Peyer's patch (tissue), 4 donors: ENCODE measurements at regions not wholly inside any gene's neighbourhood (a gene's known extent, or its start where the extent isn't known, plus 50 kb on each side); places are given as distances from the start of the nearest gene placed in this dataset.

ENCODE experiments used
- DNase-seq, 3 donors: peaks; one replicate each; pipeline ENCODE4 v3.0.0-alpha.2; 2017 to 2019
- H3K27ac ChIP-seq, 4 donors: fragments of 200-600 bp; sonication (generic); one replicate each; pipeline ENCODE4 v1.5.1; 2016 to 2019
- H3K27me3 ChIP-seq, 2 donors: fragments of 200-600 bp; sonication (generic); one replicate each; pipeline ENCODE4 v1.5.1; 2019
- H3K36me3 ChIP-seq, 3 donors: fragments of 200-600 bp; sonication (generic); one replicate each; pipeline ENCODE4 v1.5.1; 2016 to 2019
- H3K4me1 ChIP-seq, 4 donors: fragments of 200-600 bp; sonication (generic); one replicate each; pipeline ENCODE4 v1.5.1; 2016 to 2019
- H3K4me3 ChIP-seq, 4 donors: fragments of 200-600 bp; sonication (generic); 1 replicate in 3 of 4; 2 replicates in 1 of 4; pipeline ENCODE4 v1.5.1; 2016 to 2019; ENCODE audit warnings: mild to moderate bottlenecking in 1 of 4
- H3K9me3 ChIP-seq, 4 donors: fragments of 200-600 bp; sonication (generic); one replicate each; pipeline ENCODE4 v1.5.1; 2016 to 2019; ENCODE audit warnings: mild to moderate bottlenecking in 1 of 4
- POLR2A ChIP-seq, 2 donors: fragments of 450-650 bp; IDR thresholded peaks; one replicate each; pipeline ENCODE4 v1.5.1; 2017; ENCODE audit warnings: antibody characterized with exemption in 2 of 2, mild to moderate bottlenecking in 2 of 2, moderate library complexity in 2 of 2
- TF ChIP-seq, protein P1 (sequence below), 6 experiments: fragments of 450-650 bp in 4 of 6; fragments of 200-600 bp in 2 of 6; sonication (generic) in 1 of 6; IDR thresholded peaks; one replicate each; pipeline ENCODE4 v1.5.1; 2017 to 2019; ENCODE audit warnings: antibody characterized with exemption in 6 of 6, mild to moderate bottlenecking in 3 of 6, moderate library complexity in 1 of 6

DNA sequence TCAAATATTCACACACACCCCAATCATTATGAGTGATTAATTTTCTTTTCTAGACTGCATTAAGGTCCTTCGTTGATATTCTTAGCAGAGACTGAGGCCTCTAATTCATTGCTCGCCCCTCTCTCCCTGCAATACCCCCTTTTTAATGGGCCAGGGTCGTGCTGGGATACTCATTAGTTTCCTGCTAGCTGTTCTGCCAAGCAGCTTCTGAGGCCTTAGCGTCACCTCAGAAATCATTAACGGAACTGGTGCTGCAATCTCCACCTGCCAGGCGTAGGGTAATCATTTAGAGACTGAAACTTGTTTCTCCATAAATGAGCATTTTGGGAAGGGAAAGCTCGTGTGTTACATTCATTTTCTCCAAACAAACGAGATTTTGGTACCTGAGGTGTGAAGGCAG lies 1054.7 kb downstream of the GALC start:
- Histone ChIP-seq H3K4me3 (no peak overlapping the region), H3K36me3 (no peaks in the 10 kb centered on the region), H3K27ac (no peak overlapping the region), H3K9me3 (no peaks in the 10 kb centered on the region), H3K4me1 (no peaks in the 10 kb centered on the region), H3K27me3 (no peaks in the 10 kb centered on the region)
- no peak for TF ChIP-seq POLR2A (IDR thresholded peaks at IDR 0.05)
- TF ChIP-seq, protein P1, sequence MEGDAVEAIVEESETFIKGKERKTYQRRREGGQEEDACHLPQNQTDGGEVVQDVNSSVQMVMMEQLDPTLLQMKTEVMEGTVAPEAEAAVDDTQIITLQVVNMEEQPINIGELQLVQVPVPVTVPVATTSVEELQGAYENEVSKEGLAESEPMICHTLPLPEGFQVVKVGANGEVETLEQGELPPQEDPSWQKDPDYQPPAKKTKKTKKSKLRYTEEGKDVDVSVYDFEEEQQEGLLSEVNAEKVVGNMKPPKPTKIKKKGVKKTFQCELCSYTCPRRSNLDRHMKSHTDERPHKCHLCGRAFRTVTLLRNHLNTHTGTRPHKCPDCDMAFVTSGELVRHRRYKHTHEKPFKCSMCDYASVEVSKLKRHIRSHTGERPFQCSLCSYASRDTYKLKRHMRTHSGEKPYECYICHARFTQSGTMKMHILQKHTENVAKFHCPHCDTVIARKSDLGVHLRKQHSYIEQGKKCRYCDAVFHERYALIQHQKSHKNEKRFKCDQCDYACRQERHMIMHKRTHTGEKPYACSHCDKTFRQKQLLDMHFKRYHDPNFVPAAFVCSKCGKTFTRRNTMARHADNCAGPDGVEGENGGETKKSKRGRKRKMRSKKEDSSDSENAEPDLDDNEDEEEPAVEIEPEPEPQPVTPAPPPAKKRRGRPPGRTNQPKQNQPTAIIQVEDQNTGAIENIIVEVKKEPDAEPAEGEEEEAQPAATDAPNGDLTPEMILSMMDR (IDR thresholded peaks at IDR 0.05) = no peak
- no peak for DNase-seq

DNA sequence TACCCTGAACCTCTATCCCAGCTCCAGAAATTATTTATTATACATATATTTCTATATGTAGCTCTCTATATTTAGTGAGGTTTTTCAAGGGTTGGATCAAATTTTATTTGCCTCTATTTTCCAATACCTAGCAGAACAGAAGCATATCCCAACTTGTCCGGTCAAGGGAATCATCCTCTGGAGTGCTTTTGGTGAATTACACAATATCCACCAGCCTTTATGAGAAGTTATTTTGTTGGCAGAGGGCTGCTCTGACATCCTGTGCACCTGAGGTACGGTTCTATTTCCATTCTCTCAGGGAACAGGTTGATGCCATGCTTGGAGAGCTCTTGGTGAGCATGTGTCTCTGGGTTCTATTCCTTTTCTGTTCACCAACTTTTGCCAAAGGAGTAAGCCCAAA lies 1056.4 kb downstream of the GALC start:
- H3K4me1 ChIP-seq = no peaks in the 10 kb centered on the region
- no peak for DNase-seq
- H3K4me3 ChIP-seq = no peak overlapping the region
- H3K27ac ChIP-seq = no peak overlapping the region
- no peaks in the 10 kb centered on the region for H3K27me3 ChIP-seq
- H3K9me3 ChIP-seq = no peaks in the 10 kb centered on the region
- TF ChIP-seq POLR2A (IDR thresholded peaks at IDR 0.05) = no peak
- TF ChIP-seq, protein P1 (IDR thresholded peaks at IDR 0.05) = no peak
- H3K36me3 ChIP-seq = no peaks in the 10 kb centered on the region

DNA sequence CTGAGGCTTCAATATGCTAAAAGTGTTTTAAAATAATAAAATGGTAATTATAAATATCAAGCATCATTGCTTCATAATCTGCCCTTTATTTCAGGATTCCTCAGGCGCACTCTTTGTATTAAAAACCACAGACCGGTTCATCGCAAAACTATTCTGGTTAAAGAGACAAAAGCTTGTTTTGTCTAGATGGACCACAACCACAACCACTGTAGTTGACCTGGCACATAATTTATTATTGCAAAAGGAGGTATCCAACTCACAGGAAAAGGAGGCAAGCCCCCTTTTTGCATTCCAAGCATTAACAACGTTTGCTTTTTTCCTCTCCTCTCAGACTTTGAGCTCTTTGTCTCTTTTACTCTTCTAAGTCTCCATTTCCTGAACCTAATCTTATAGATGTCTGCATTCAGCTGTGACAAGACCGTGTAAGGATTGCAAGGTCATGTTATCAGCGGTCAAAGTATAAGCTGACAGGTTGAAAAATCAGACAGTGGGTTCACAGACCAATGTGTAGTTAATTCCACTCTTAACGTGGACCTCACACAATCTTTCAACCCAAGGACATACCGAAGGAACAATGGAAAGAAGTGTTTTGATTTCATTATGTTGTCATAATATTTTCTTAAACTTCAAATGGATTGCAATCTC lies 1057.6 kb downstream of the GALC start:
- TF ChIP-seq, protein P1 (IDR thresholded peaks at IDR 0.05) = no peak
- no peak for TF ChIP-seq POLR2A (IDR thresholded peaks at IDR 0.05)
- Histone ChIP-seq H3K27ac (no peak overlapping the region), H3K36me3 (no peaks in the 10 kb centered on the region), H3K4me3 (no peak overlapping the region), H3K27me3 (no peaks in the 10 kb centered on the region), H3K9me3 (no peaks in the 10 kb centered on the region), H3K4me1 (no peaks in the 10 kb centered on the region)
- no peak for DNase-seq

DNA sequence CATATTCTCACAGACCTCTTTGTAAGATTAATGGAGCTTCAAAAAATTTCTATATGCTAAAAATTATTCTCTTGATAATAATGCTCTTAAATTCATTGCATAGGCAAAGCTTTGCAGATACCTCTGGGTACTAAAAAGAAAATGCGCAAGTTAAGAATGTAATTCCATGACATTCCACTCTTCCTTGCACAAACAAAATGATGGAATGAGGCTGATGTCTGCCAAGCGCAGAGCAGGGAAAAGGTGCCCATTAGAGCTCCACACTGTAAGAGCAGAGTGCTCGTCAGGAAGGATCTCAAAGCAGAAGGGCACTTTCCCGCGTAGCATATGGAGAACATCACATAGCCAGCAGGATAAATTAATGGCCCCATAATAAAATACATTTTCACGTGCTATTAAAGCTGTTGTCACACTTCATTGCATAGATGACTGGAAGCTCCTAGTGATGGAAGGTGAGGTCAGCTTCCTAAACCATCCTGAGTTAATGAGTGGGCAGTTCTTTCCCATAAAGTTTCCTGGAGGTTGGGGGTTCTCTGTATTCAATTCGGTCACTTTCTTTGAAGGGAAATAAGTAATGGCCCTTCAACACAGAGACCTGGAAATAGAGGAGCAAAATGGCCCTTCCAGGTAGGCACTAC lies 1058.9 kb downstream of the GALC start:
- no peaks in the 10 kb centered on the region for H3K4me1 ChIP-seq
- DNase-seq = no peak

DNA sequence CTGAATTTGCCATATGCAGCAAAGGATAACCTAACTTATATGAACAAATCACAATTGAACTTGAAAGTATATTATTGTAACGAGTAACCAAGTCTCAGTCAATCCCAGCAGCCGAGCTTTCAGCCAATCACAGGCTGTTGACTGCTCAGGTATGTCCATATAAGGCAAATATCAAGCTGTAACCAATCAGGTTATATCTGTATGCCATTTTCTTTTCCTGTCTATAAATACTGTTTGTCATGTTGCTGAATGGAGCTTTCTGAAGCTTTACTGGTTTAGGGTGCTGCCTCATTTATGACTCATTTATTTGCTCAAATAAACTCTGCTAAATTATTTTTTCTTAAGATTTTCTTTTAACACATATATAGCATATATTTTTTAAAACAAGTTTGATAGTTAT lies 1059.5 kb downstream of the GALC start:
- Histone ChIP-seq H3K27ac (no peak overlapping the region), H3K27me3 (no peaks in the 10 kb centered on the region), H3K36me3 (no peaks in the 10 kb centered on the region), H3K4me1 (no peaks in the 10 kb centered on the region), H3K9me3 (no peaks in the 10 kb centered on the region), H3K4me3 (no peak overlapping the region)
- DNase-seq = no peak
- no peak for TF ChIP-seq POLR2A (IDR thresholded peaks at IDR 0.05)
- TF ChIP-seq, protein P1 (IDR thresholded peaks at IDR 0.05) = no peak

More for the DNA sequence above, 1058.9 kb downstream of the GALC start:
- Histone ChIP-seq H3K9me3 (no peaks in the 10 kb centered on the region), H3K36me3 (no peaks in the 10 kb centered on the region), H3K4me3 (no peak overlapping the region), H3K27ac (no peak overlapping the region), H3K27me3 (no peaks in the 10 kb centered on the region)
- no peak for TF ChIP-seq POLR2A (IDR thresholded peaks at IDR 0.05)
- TF ChIP-seq, protein P1 (IDR thresholded peaks at IDR 0.05) = no peak
